Kidney (tissue), 13 donors: ENCODE measurements at regions not wholly inside any gene's neighbourhood (a gene's known extent, or its start where the extent isn't known, plus 50 kb on each side); places are given as distances from the start of the nearest gene placed in this dataset.

Source experiments
- DNase-seq, 5 donors: peaks; one replicate each; pipeline ENCODE4 v3.0.0-alpha.2; 2013 to 2020
- FAIRE-seq: peaks from 2 replicates; lab custom pipeline; 2012; peaks lifted over from hg19 to GRCh38; lab: Jason Lieb, UNC
- H3K27ac ChIP-seq, 2 donors: one replicate each; pipeline ENCODE4 v1.7.0; 2013; ENCODE audit warnings: low read depth in 2 of 2, low read length in 2 of 2, inconsistent platforms in 1 of 2
- H3K27me3 ChIP-seq: one replicate; pipeline ENCODE4 v1.7.1; 2013; ENCODE audit warnings: low read length, inconsistent platforms; ENCODE audit not compliant: control insufficient read depth, insufficient read depth
- H3K36me3 ChIP-seq, 3 donors: one replicate each; pipeline versions ENCODE4 v1.7.0 to v1.7.1; 2013; ENCODE audit warnings: low read length in 3 of 3, control low read depth in 1 of 3, inconsistent platforms in 1 of 3; ENCODE audit not compliant: insufficient read depth in 3 of 3, control insufficient read depth in 2 of 3
- H3K4me1 ChIP-seq, 3 donors: one replicate each; pipeline versions ENCODE4 v1.7.0 to v1.7.1; 2013; ENCODE audit warnings: low read length in 3 of 3, inconsistent platforms in 1 of 3, low read depth in 1 of 3; ENCODE audit not compliant: control insufficient read depth in 2 of 3, insufficient read depth in 2 of 3
- H3K4me3 ChIP-seq, 3 donors: one replicate each; pipeline versions ENCODE4 v1.7.0 to v1.8.1; 2013; ENCODE audit warnings: low read length in 3 of 3, control low read depth in 1 of 3, inconsistent platforms in 1 of 3
- H3K9ac ChIP-seq, 3 donors: one replicate each; pipeline versions ENCODE4 v1.7.0 to v1.7.1; 2013; ENCODE audit warnings: low read length in 3 of 3, control low read depth in 1 of 3, inconsistent platforms in 1 of 3
- H3K9me3 ChIP-seq, 3 donors: one replicate each; pipeline versions ENCODE4 v1.7.0 to v1.7.1; 2013; ENCODE audit warnings: low read length in 3 of 3, control low read depth in 1 of 3, inconsistent platforms in 1 of 3; ENCODE audit not compliant: control insufficient read depth in 2 of 3, insufficient read depth in 1 of 3
- CTCF ChIP-seq: IDR thresholded peaks from 3 replicates; pipeline ENCODE4 v1.5.1; 2012; ENCODE audit warnings: mild to moderate bottlenecking, moderate library complexity, borderline replicate concordance; ENCODE audit not compliant: insufficient read depth; ENCODE audit errors: extremely low read depth
- intact Hi-C: fragments of 100-400 bp; cut with DNase I; formaldehyde crosslinking; loops from one replicate; pipeline ENCODE4 v1.11.1; 2022
- donor health status: control.
- donor health status: control.
- donor health status: control.
- donor health status: control.
- donor health status: control.
- donor health status: DM: yes; HTN: yes; CAD: no.
- donor health status: Normal renal cell carcinoma (clear cell type).

- Histone ChIP-seq H3K4me3 (no peak overlapping the region), H3K9ac (no peak overlapping the region), H3K36me3 (no peaks in the 10 kb centered on the region), H3K27me3 (no peaks in the 10 kb centered on the region), H3K4me1 (no peaks in the 10 kb centered on the region), H3K27ac (no peak overlapping the region), H3K9me3 (no peaks in the 10 kb centered on the region)
- intact Hi-C loops, result no loop called here
- FAIRE-seq (no peak), DNase-seq (no peak)
- no peak for TF ChIP-seq CTCF
Observed at GRCh38 chr7:124255041-124255655, 222.3 kb upstream of the TMEM229A start.

DNA sequence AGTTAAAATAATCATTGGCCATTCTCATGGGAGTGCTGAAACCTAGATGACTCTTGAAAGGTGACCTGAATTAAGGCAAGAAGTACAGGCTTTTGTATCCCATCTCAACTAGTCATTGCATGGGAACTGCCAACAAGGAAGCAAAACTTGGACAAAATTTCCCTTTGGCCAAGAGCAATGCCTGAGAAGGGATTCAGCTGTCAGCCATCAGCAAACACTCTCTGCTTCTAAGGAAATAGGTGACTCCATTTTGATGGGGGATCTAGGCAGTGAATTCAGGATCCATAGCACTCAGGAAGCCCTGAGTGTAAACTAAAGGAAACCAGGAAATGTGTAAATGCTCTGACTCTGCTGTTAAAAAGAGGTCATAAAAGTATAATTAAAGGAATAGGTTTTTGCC lies 221.5 kb upstream of the TMEM229A start:
- no peaks in the 10 kb centered on the region for H3K27me3 ChIP-seq
- intact Hi-C loops, result no loop called here
- H3K9me3 ChIP-seq, result no peaks in the 10 kb centered on the region
- no peak overlapping the region for H3K4me3 ChIP-seq
- no peak for TF ChIP-seq CTCF
- no peak overlapping the region for H3K9ac ChIP-seq
- H3K36me3 ChIP-seq, result no peaks in the 10 kb centered on the region
- FAIRE-seq (no peak), DNase-seq (no peak)
- H3K27ac ChIP-seq, result no peak overlapping the region
- no peaks in the 10 kb centered on the region for H3K4me1 ChIP-seq

- no peak for TF ChIP-seq CTCF
- FAIRE-seq, result no peak
Observed at GRCh38 chr7:124251636-124252035, 218.8 kb upstream of the TMEM229A start.

More at GRCh38 chr7:124251636-124252035, 218.8 kb upstream of the TMEM229A start:
- no peaks in the 10 kb centered on the region for H3K9me3 ChIP-seq
- H3K27ac ChIP-seq, result no peak overlapping the region
- no peaks in the 10 kb centered on the region for H3K27me3 ChIP-seq
- no peaks in the 10 kb centered on the region for H3K4me1 ChIP-seq
- DNase-seq, result no peak
- no peak overlapping the region for H3K9ac ChIP-seq
- intact Hi-C loops, result no loop called here
- no peaks in the 10 kb centered on the region for H3K36me3 ChIP-seq
- no peak overlapping the region for H3K4me3 ChIP-seq
